IMR-90 (cell line): ENCODE measurements at regions not wholly inside any gene's neighbourhood (a gene's known extent, or its start where the extent isn't known, plus 50 kb on each side); places are given as distances from the start of the nearest gene placed in this dataset.

Source experiments
- CTCF ChIP-seq: conservative IDR thresholded peaks from 2 replicates; pipeline ENCODE4 v1.5.1; 2012; ENCODE audit warnings: mild to moderate bottlenecking, low read depth, low read length, improper control_type of control experiment
- MAFK ChIP-seq: IDR thresholded peaks from 2 replicates; pipeline ENCODE4 v1.6.1; 2012; ENCODE audit warnings: low read depth, low read length, improper control_type of control experiment
- POLR2A ChIP-seq: IDR thresholded peaks from 2 replicates; pipeline ENCODE4 v1.6.1; 2012; ENCODE audit warnings: mild to moderate bottlenecking, low read depth, low read length
- RAD21 ChIP-seq: IDR thresholded peaks from 2 replicates; pipeline ENCODE4 v1.6.1; 2012; ENCODE audit warnings: low read length, improper control_type of control experiment
- RFX5 ChIP-seq: IDR thresholded peaks from 2 replicates; pipeline ENCODE4 v1.8.0; 2012; ENCODE audit warnings: low read depth, mild to moderate bottlenecking, low read length, moderate library complexity
- SMC3 ChIP-seq: fragments of 150-350 bp; IDR thresholded peaks from 2 replicates; pipeline ENCODE4 v1.6.1; 2016; ENCODE audit warnings: low read depth, mild to moderate bottlenecking, antibody characterized with exemption, low read length, moderate library complexity
- USF2 ChIP-seq: fragments of 150-350 bp; IDR thresholded peaks from 2 replicates; pipeline ENCODE4 v1.6.1; 2017; ENCODE audit warnings: mild to moderate bottlenecking, antibody characterized with exemption, low read length, low read depth

- TF ChIP-seq POLR2A: no peak
- TF ChIP-seq CTCF: no peak
- no peak for TF ChIP-seq RAD21
- TF ChIP-seq MAFK: no peak
- TF ChIP-seq SMC3: no peak
- TF ChIP-seq RFX5: no peak
- no peak for TF ChIP-seq USF2
Observed at GRCh38 chr16:59046335-59046734, 312.2 kb upstream of the GOT2 start.
